ENCODE measurements at regions not wholly inside any gene's neighbourhood (a gene's known extent, or its start where the extent isn't known, plus 50 kb on each side); places are given as distances from the start of the nearest gene placed in this dataset.
"Not testable (repeated sequence)": the region's sequence is repeated elsewhere in the genome, so short reads cannot be mapped to it uniquely, and the experiment has no call there.

DNA sequence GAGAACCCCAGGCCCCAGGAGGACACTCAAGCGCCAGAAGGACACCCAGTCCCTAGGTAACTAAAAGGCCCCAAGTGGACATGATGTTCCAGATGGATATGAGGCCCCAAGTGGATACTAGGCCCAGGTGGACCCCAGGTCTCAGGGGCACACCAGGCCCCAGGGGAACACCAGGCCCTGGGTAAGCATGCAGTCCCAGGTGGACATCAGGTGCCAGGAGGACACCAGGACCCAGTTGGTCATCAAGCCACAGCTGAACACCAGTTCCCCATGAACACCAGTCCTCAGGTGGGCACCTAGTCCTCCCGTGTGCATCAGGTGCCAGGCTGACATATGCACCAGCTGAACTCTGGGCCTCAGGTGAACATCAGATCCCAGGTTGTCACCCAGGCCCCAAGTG is 1488.8 kb upstream of the TPTE start:
- not testable (repeated sequence) for H3K9ac ChIP-seq (ENCODE audit: low read depth, low read length); H3K4me3 ChIP-seq (ENCODE audit: low read length); H3K27me3 ChIP-seq (ENCODE audit: insufficient read depth, low read length); H3K36me3 ChIP-seq (ENCODE audit: insufficient read depth, low read depth, low read length); H3K4me1 ChIP-seq (ENCODE audit: insufficient read depth, low read length); H3K27ac ChIP-seq (ENCODE audit: low read length)
- H3K9me3 ChIP-seq (ENCODE audit: insufficient read depth, low read depth, low read length), result peaks cover 27% of the 10 kb centered on the region

DNA sequence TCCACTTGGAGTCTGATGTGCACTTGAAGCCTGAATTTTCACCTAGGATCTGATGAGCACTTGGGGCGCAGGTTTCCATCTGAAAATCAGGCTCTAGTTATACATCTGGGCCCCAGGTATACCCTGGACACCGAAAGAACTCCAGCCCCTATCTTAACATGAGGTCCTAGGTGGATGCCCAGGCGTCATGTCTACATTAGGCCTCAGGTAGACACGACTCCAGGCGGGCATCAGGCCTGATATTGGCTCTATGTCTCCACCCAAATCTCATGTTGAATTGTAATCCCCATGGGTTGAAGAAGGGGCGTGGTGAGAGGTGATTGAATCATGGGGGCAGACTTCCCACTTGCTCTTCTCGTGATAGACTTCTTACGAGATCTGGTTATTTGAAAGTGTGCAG is 1488.1 kb upstream of the TPTE start:
- not testable (repeated sequence) for H3K9ac ChIP-seq (ENCODE audit: low read depth, low read length); H3K4me3 ChIP-seq (ENCODE audit: low read length); H3K36me3 ChIP-seq (ENCODE audit: insufficient read depth, low read depth, low read length); H3K4me1 ChIP-seq (ENCODE audit: insufficient read depth, low read length); H3K27ac ChIP-seq (ENCODE audit: low read length); H3K27me3 ChIP-seq (ENCODE audit: insufficient read depth, low read length)
- peaks cover 23% of the 10 kb centered on the region for H3K9me3 ChIP-seq (ENCODE audit: insufficient read depth, low read depth, low read length)

DNA sequence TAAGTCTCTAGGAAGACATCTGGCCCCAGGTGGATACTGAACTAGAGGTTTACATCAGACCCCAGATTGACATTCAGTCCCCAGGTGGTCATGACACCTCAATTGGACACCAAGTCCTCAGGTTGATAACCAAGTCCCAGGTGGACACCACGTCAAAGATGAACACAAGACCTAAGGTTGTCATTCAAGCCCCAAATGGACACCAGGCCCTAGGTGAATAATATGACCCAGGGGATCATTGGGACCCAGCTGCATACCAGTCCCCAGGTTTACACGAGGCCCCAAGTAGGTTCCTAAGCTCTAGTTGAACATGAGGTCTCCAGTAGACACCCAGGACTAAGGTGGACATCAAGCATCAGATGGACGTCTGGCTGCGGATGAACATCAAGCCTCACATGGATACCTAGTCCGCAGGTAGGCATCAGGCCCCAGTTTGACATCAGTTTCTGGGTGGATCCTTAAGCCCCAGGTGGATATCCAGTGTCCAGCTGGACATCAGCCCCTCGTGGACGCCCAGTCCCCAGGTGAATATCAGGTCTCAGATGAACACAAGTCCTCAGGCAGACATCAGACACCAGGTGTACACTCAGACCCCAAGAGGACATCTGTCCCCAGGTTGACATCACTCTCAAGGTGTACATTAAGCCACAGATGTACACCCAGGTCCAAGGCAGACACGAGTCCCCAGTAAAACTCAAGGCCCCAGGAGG is 1486.7 kb upstream of the TPTE start:
- H3K9ac ChIP-seq (ENCODE audit: low read depth, low read length); H3K4me1 ChIP-seq (ENCODE audit: insufficient read depth, low read length); H3K27ac ChIP-seq (ENCODE audit: low read length); H3K27me3 ChIP-seq (ENCODE audit: insufficient read depth, low read length); H3K4me3 ChIP-seq (ENCODE audit: low read length); H3K36me3 ChIP-seq (ENCODE audit: insufficient read depth, low read depth, low read length): not testable (repeated sequence)
- H3K9me3 ChIP-seq (ENCODE audit: insufficient read depth, low read depth, low read length), result peaks cover 17% of the 10 kb centered on the region; the same call in 1 of the 2 replicates

GRCh38 chr21:9035225-9035624 is 1486.2 kb upstream of the TPTE start:
- H3K4me1 ChIP-seq (ENCODE audit: insufficient read depth, low read length); H3K4me3 ChIP-seq (ENCODE audit: low read length); H3K27ac ChIP-seq (ENCODE audit: low read length); H3K9ac ChIP-seq (ENCODE audit: low read depth, low read length); H3K36me3 ChIP-seq (ENCODE audit: insufficient read depth, low read depth, low read length); H3K27me3 ChIP-seq (ENCODE audit: insufficient read depth, low read length): not testable (repeated sequence)
- H3K9me3 ChIP-seq (ENCODE audit: insufficient read depth, low read depth, low read length), result peaks cover 22% of the 10 kb centered on the region; the same call in 1 of the 2 replicates

DNA sequence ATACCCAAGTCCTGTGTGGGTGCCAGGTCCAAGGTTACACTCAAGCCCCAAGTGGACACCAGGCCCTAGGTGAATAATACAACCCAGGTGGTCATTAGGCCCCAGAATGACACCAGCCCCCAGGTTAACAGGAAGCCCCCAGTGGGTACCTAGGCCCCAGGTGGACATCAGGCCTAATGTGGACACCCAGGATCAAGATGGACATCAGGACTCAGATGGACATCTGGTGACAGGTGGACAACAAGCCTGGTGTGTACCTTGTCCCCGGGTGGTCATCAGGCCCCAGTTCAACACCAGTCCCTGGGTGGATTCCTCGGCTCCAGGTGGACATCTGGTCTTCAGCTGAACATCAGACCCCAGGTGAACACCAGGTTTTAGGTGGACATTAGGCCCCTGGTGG is 1485.4 kb upstream of the TPTE start:
- H3K4me3 ChIP-seq (ENCODE audit: low read length); H3K27me3 ChIP-seq (ENCODE audit: insufficient read depth, low read length); H3K9ac ChIP-seq (ENCODE audit: low read depth, low read length); H3K4me1 ChIP-seq (ENCODE audit: insufficient read depth, low read length); H3K27ac ChIP-seq (ENCODE audit: low read length); H3K36me3 ChIP-seq (ENCODE audit: insufficient read depth, low read depth, low read length): not testable (repeated sequence)
- peaks cover 22% of the 10 kb centered on the region; the same call in 1 of the 2 replicates for H3K9me3 ChIP-seq (ENCODE audit: insufficient read depth, low read depth, low read length)

DNA sequence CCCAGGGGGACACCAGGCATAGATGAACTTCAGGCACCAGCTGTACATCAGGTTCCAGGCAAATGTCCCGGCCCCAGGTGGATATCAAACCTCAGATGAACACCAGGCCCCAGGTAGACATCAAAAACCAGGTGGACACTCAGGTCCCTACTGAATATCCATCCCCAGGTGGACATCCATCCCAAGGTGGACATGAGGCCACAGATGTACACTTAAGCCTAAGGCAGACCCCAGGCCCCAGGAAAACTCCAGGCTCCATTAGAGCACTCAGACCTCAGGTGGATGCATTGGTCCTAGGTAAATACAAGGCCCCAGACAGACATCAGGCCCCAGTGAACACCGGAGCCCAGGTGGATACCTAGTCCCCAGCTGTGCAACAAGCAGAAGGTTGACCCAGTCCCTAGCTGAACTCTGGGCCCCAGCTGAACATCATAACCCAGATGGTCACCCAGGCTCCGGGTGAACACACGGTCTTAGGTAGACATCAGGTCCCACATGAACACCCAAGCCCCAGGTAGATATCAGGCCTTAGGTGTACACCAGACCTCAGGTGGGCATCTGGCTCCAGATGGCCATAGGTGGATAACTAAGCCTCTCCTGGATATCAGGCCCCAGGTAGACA is 1484.3 kb upstream of the TPTE start:
- not testable (repeated sequence) for H3K4me1 ChIP-seq (ENCODE audit: insufficient read depth, low read length); H3K9ac ChIP-seq (ENCODE audit: low read depth, low read length); H3K4me3 ChIP-seq (ENCODE audit: low read length); H3K27ac ChIP-seq (ENCODE audit: low read length); H3K36me3 ChIP-seq (ENCODE audit: insufficient read depth, low read depth, low read length); H3K27me3 ChIP-seq (ENCODE audit: insufficient read depth, low read length)
- H3K9me3 ChIP-seq (ENCODE audit: insufficient read depth, low read depth, low read length), result peaks cover 14% of the 10 kb centered on the region; the same call in 1 of the 2 replicates

DNA sequence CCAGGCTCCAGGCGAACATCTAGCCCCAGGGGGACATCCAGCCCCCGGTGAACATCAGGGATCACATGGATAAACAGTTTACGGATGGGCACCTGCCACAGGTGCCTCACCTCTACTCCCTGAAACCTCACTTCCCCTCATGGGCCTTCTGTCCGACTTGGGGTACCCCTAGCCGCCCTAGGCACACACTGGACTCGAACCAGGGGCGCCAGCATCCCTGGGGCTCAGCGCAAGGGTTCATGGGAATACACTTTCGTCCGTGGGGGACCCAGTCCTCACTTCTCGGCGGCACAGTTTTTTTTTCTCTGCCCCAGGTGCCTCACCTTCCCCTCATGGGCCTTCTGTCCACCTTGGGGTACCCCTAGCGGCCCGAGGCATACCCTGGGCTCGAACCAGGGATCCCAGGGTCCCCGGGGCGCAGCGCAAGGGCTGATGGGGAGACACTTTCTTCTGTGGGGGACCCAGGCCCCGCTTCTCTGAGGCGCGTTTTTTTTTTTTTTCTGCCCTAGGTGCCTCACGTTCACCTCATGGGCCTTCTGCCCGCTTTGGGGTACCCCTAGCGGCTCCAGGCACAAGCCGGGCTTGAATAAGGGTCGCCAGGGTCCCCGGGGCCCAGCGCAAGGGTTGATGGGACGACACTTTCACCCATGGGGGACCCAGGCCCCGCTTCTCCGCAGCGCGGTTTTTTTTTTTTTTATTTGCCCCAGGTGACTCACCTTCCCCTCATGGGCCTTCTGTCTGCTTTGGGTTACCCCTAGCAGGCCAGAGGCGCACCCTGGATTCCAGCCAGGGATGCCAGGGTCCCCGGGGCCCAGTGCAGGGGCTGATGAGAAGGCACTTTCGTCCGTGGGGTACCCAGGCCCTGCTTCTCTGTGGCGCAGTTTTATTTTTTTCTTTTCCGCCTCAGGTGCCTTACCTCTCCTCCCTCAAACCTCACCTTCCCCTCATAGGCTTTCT is 1483.5 kb upstream of the TPTE start:
- H3K4me3 ChIP-seq (ENCODE audit: low read length); H3K9ac ChIP-seq (ENCODE audit: low read depth, low read length); H3K36me3 ChIP-seq (ENCODE audit: insufficient read depth, low read depth, low read length); H3K4me1 ChIP-seq (ENCODE audit: insufficient read depth, low read length); H3K27ac ChIP-seq (ENCODE audit: low read length); H3K27me3 ChIP-seq (ENCODE audit: insufficient read depth, low read length): not testable (repeated sequence)
- peaks cover 13% of the 10 kb centered on the region; the same call in 1 of the 2 replicates for H3K9me3 ChIP-seq (ENCODE audit: insufficient read depth, low read depth, low read length)

- not testable (repeated sequence) for H3K27me3 ChIP-seq (ENCODE audit: insufficient read depth, low read length); H3K4me3 ChIP-seq (ENCODE audit: low read length); H3K4me1 ChIP-seq (ENCODE audit: insufficient read depth, low read length); H3K27ac ChIP-seq (ENCODE audit: low read length); H3K36me3 ChIP-seq (ENCODE audit: insufficient read depth, low read depth, low read length); H3K9ac ChIP-seq (ENCODE audit: low read depth, low read length); H3K9me3 ChIP-seq (ENCODE audit: insufficient read depth, low read depth, low read length)
Observed at GRCh38 chr21:9039520-9040365, 1481.6 kb upstream of the TPTE start.

- H3K27ac ChIP-seq (ENCODE audit: low read length); H3K9ac ChIP-seq (ENCODE audit: low read depth, low read length); H3K27me3 ChIP-seq (ENCODE audit: insufficient read depth, low read length); H3K4me3 ChIP-seq (ENCODE audit: low read length); H3K9me3 ChIP-seq (ENCODE audit: insufficient read depth, low read depth, low read length); H3K36me3 ChIP-seq (ENCODE audit: insufficient read depth, low read depth, low read length); H3K4me1 ChIP-seq (ENCODE audit: insufficient read depth, low read length): not testable (repeated sequence)
Observed at GRCh38 chr21:9040406-9040805, 1481.0 kb upstream of the TPTE start.

GRCh38 chr21:9041175-9041948 is 1480.0 kb upstream of the TPTE start:
- not testable (repeated sequence) for H3K9ac ChIP-seq (ENCODE audit: low read depth, low read length); H3K27ac ChIP-seq (ENCODE audit: low read length); H3K9me3 ChIP-seq (ENCODE audit: insufficient read depth, low read depth, low read length); H3K36me3 ChIP-seq (ENCODE audit: insufficient read depth, low read depth, low read length); H3K27me3 ChIP-seq (ENCODE audit: insufficient read depth, low read length); H3K4me3 ChIP-seq (ENCODE audit: low read length); H3K4me1 ChIP-seq (ENCODE audit: insufficient read depth, low read length)

DNA sequence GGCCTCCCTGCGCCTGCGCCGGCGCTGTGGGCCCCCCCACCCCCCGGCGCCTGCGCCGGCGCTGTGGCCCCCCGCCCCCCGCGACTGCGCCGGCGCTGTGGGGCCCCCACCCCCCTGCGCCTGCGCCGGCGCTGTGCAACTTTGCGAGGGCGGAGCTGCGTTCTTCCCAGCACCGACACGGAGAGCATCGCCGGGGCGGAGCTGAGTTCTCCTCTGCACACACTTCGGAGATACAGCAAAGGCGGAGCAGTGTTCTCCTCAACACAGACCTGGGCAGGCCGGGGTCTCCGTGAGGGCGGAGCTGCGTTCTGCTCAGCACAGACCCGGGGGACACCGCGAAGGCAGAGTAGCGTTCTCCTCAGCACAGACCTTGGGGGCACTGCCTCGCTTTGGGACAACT is 1478.3 kb upstream of the TPTE start:
- H3K4me1 ChIP-seq (ENCODE audit: insufficient read depth, low read length); H3K27ac ChIP-seq (ENCODE audit: low read length); H3K9ac ChIP-seq (ENCODE audit: low read depth, low read length); H3K9me3 ChIP-seq (ENCODE audit: insufficient read depth, low read depth, low read length); H3K4me3 ChIP-seq (ENCODE audit: low read length); H3K36me3 ChIP-seq (ENCODE audit: insufficient read depth, low read depth, low read length); H3K27me3 ChIP-seq (ENCODE audit: insufficient read depth, low read length): not testable (repeated sequence)
